GM21447 (cell line): ENCODE measurements at regions not wholly inside any gene's neighbourhood (a gene's known extent, or its start where the extent isn't known, plus 50 kb on each side); places are given as distances from the start of the nearest gene placed in this dataset.

ENCODE experiments used
- ATAC-seq: cut with Tn5 transposase; IDR thresholded peaks from one replicate; pipeline ENCODE4 v1.9.1; 2021; ENCODE audit not compliant: unreplicated experiment

DNA sequence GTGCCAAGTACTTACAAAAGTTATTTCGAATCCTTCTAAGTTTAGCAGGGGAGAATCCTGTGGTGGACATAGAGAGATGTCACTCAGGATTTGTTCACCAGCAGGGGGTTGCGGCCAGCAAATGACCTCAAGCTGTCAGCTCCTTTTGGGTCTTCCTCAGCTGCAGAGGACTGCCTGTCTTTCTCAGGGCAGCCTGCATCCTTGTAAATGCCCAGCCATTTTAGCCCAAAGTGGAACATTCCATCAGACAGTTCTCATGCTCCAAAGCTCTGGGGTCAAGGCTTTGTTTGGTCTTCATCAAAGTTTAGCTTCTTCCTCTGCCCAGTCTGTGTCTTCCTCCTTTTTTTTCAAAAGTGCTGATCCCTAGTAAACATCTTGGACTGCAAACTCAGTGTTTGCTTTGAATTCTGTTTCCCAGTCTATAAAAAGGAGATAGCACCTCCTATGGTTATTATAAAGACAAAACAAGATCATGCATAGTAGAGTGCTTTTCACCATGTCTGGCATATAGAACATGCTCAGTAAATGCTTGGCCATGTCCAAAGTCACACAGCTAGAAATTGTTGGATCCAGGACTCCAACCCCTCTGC lies 156.4 kb upstream of the GATB start:
- ATAC-seq, result no peak

DNA sequence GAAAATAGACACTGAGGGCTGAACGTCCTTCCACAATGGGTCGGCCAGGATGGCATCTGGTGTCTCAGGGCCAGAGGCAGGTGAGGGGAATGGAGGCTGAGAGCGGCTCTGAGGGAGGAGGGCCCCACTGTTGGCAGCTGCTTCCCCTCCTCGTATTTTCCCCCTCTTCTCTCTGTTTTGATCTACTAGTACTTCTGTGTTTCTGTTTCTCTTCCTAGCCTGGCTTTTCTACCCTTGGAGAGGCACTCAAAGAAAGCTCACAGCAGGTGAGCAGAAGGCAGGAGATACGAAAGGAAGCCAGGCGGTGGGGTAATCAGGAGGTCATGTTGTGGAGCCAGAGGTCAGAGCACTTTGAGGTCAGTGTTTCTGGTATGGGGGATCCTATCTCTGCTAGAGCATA lies 151.8 kb upstream of the GATB start:
- ATAC-seq, result peak; percentile 88

GRCh38 chr4:151911970-151912369 lies 151.2 kb upstream of the GATB start:
- no peak for ATAC-seq

DNA sequence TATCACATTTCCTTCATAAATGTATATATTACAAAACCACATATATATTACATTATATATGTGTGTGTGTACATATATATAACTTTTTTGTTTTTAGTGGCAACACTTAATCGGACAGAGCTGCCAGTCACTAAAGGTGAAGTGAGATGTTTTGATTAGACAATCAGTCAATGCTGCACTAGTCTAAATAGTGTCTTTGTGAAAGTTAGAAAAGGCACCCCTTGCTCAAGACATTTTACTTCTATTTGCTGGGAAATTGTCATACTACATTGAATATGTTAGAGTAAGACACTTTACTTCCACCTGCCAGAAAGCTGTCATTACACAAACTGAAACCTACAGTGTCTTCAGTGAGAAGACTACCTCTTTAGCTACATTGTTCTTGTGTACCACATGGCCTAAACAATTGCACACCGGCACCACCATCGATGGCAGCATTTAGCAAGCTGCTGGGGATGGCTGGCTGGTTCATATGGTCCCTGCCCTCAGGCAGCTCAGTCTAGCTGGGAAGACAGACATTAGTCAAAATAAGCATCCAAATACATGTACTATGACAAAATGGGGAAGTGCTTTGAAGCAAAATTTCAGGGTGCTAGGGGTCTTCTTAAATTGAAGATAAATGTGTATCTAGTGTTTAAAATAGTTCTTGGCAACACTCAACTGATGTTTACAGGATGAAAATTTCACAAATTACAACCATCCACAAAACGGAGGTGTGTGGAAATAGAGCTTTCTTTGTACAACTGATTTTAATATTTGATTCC lies 148.1 kb upstream of the GATB start:
- ATAC-seq, result no peak

GRCh38 chr4:151908201-151908600 lies 147.4 kb upstream of the GATB start:
- no peak for ATAC-seq

DNA sequence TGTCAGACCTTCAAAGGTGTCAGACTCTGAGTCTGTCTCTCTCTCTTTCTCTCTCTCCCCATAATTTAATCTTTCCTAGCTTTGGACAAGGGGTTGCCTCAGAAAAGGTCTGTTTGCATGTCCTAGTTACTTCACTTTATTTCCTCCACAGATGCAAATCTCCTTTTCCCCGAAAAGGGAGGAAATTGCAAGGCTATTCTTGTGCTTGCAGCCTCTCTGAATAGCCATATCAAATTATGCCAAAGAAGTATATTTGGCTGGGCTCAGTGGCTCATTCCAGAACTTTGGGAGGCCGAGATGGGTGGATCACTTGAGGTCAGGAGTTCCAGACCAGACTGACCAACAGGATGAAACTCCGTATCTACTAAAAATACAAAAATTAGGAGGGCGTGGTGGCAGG lies 145.6 kb upstream of the GATB start:
- ATAC-seq, result no peak

GRCh38 chr4:151905197-151905596 lies 144.4 kb upstream of the GATB start:
- peak; percentile 92 for ATAC-seq

DNA sequence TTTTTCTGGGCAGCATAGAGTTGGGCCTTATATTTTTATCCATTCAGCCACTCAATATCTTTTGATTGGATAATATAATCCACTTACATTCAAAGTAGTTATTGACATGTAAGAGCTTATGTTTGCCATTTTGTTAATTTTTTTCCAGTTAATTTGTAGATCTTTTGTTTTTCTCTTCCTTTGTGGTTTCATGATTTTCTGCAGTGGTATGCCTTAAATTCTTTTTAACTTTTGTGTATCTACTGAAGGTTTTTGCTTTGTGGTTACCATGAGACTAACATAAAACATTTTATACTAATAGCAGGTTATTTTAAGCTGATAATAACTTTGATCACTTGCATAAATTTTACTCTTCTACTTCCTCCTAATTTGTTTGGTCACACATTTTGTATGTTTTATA lies 140.8 kb upstream of the GATB start:
- no peak for ATAC-seq

DNA sequence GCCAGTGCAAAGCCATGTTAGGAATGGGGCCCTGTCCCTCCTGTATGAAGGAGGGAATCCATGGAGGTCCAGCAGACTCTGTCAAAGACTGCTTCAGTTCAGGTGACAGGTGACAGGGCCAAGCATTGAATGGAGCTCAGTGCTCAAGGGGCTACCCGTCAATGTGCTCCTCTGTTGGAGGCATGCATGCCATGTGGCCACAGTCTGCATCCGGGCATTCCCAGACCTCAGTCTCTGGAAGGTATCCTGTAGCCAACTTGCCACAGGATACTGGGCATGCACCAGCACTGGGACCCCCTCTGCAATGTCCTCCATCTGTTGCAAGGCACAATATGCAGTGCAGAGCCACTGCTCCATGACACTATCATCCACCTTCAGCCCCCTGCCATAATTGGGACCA lies 136.1 kb upstream of the GATB start:
- ATAC-seq, result no peak

DNA sequence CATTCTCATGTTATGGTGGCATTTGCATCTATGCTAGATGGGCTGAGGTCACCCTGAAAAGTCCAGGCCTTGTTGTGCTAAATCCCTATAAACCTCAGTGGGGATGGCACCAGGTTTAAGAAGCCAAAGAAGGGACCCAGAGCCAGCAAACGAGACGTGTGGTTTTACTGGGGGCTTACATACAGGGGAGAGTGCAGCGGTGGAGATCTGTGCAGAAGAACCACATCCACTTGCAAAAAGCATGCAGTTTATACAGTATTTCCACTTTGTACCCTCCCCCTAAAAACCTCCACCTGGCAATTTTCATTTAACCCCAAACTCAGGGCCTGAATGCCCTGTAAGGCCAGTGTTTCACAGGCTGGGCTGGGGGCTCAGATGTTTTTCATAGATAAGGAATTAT lies 134.9 kb upstream of the GATB start:
- no peak for ATAC-seq

DNA sequence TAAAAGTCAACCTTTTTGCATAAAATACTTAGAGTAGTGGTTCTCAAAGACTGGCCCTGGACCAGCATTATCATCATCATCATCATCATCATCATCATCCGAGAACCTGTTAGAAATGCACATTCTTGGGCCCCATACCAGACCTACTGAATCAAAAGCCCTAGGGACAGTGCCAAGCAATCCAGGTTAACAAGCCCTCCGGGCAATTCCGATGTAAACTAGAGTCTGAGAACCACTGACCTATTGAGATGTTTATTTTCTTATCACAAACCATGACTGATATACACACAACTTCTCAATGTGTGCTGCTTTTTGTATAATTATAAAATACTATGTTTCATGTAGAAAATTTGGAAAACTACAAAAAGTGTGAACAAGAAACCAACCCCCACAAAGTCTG lies 133.4 kb upstream of the GATB start:
- no peak for ATAC-seq

GRCh38 chr4:151888367-151888866 lies 127.6 kb upstream of the GATB start:
- peak; percentile 52 for ATAC-seq

DNA sequence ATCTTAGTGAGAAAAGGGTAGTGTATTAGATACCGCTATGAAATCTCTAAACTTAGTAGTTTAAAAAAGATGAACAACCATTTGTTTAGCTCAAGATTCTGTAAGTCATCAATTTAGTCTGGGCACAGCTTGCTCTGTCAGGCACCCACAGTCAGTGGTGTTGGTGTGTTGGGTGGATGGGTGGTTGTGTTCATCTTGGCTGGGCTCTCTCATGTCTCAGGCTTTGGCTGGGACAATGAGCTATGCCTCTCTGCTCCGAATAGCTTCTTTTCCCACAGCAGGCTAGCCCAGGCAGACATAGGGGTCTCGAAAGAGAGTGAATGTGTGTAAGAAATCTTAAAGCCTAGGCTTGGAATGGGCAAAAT lies 127.0 kb upstream of the GATB start:
- ATAC-seq, result peak; percentile 22

DNA sequence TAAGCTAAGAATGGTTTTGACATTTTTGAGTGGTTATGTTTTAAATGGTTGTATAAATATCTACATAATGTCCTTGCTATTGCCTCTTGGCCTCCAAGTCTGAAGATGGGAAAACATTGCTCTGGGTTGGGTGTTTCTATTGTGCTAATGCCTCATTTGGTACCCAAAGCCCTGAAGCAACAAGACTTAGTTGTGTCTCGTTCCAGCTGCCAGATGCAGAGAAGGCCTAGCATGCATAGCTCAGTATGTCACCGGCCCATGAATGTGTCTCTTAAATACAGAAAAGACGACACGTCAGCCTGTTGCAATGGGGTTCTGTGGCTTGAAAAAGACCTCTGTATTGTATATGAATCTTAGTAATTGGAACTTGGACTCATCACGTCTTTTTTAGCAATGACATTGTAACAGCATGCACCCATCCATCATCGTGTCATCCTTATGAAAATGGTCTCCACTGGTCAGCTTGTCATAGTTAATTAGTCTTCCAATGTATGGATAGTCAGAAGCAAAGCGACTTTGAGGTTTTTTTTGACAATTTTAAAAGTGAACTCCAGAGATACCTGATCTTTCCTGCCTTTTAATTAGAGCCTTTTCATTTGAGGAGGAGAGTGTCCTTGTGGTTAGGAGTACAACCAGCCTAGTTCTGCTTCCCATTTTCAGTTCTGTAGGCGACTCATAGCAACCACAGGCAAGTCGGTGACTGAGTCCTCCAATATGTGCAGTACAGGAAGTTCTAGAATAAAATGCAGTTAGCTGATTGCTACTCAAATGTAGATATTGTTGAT lies 126.4 kb upstream of the GATB start:
- peak; percentile 71 for ATAC-seq

DNA sequence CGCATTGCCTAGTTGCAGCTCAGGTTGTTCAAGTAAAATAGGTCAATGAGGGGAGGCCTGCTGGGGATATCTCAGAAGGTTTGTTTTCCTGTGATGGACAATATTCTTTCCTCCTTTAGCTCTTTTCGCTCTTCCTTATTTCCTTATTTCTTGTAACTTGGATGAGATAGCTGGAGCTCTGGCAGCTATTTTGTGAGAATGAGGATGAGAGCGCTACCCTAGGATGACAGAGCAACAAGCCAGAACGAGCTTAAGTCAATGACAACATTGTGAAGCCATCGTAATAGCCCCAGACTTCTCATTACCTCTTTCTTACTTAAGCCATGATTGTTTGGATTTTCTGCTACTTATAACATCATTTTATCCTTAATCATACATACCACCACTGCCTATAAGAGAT lies 124.3 kb upstream of the GATB start:
- ATAC-seq, result no peak

DNA sequence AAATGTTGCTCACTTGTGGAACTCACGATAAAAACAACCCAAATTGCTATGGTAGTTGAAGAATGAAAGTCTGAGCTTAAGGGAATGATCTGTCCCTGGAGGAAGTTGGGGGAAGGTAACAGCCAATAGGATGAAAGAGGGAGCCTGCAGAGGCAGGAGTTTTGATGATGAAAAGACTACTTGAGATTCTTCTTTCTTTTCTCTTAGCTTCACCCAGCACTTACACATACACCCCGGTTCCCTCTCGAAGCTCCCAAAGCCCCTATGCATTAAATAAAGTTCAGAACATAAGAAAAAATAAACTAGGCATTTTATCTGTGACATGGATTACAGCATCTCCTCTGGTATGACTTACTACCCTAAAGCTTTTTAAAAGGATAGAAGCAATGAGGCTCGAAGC lies 122.9 kb upstream of the GATB start:
- ATAC-seq, result no peak

GRCh38 chr4:151882072-151882803 lies 121.4 kb upstream of the GATB start:
- ATAC-seq, result peak; percentile 63

- no peak for ATAC-seq
Observed at GRCh38 chr4:151879705-151880445, 119.1 kb upstream of the GATB start.

DNA sequence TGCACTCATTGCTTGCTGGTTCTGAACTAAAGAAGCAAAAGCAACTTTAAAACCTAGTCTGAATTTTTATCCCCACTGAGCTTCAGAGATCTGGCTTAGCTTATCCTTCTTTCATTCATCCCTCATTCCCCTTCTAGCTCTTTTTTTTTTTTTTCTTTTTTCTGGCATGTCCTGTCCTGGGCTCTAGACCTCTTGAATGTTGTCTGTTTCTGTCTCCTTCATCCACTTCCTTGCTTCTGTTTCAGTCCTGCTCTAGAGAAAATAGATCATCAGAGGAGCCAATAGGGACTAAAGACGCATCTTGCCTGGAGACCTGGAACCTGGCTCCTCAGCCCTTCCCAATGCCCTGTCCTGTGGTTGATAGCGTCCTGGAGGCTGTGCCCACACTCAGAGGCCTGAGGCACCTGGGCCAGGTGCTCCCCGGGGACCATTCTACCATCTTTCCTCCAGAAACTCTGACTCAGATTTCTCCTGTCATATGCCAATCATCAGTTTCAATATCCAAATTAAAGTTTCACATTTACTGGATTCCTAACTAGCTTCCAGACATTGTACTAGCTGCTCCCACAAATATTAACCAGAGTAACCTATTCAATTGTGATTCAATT lies 115.7 kb upstream of the GATB start:
- ATAC-seq, result no peak

- ATAC-seq, result no peak
Observed at GRCh38 chr4:151874328-151874727, 113.5 kb upstream of the GATB start.
